NB4 (cell line): ENCODE measurements at regions not wholly inside any gene's neighbourhood (a gene's known extent, or its start where the extent isn't known, plus 50 kb on each side); places are given as distances from the start of the nearest gene placed in this dataset.

Experiments used
- POLR2A ChIP-seq: IDR thresholded peaks from 2 replicates; pipeline ENCODE4 v1.6.1; 2011; ENCODE audit warnings: mild to moderate bottlenecking; ENCODE audit not compliant: insufficient read length; ENCODE audit errors: extremely low read depth
- TF ChIP-seq, protein P1 (sequence below): IDR thresholded peaks from one replicate; pipeline ENCODE4 v1.5.1; 2012; ENCODE audit warnings: low read depth, low read length

DNA sequence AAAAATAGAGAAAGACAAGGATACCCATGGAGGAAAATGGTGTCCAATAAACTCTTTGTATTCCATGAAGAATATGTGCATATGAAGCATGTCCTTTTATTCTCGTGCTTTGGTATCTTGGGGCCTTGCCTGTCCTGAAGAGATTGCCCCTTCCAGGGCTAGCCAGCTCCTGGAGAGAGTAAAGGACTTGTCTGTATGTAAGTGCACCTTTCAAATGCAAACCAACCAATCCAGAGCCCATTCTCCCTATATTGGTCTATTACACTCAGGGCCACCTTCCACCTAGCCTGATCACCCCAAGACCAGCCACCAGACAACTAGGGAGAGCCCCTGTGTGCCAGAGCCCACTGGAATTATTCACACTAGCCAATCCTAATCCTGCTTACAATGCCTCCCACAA lies 221.6 kb downstream of the CD83 start:
- no peak for TF ChIP-seq POLR2A
- TF ChIP-seq, protein P1, sequence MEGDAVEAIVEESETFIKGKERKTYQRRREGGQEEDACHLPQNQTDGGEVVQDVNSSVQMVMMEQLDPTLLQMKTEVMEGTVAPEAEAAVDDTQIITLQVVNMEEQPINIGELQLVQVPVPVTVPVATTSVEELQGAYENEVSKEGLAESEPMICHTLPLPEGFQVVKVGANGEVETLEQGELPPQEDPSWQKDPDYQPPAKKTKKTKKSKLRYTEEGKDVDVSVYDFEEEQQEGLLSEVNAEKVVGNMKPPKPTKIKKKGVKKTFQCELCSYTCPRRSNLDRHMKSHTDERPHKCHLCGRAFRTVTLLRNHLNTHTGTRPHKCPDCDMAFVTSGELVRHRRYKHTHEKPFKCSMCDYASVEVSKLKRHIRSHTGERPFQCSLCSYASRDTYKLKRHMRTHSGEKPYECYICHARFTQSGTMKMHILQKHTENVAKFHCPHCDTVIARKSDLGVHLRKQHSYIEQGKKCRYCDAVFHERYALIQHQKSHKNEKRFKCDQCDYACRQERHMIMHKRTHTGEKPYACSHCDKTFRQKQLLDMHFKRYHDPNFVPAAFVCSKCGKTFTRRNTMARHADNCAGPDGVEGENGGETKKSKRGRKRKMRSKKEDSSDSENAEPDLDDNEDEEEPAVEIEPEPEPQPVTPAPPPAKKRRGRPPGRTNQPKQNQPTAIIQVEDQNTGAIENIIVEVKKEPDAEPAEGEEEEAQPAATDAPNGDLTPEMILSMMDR = no peak
